Glomerular visceral epithelial cell (primary cell): ENCODE measurements at regions not wholly inside any gene's neighbourhood (a gene's known extent, or its start where the extent isn't known, plus 50 kb on each side); places are given as distances from the start of the nearest gene placed in this dataset.
"Not testable (repeated sequence)": the region's sequence is repeated elsewhere in the genome, so short reads cannot be mapped to it uniquely, and the experiment has no call there.

ENCODE experiments used
- DNase-seq: peaks from one replicate; pipeline ENCODE4 v3.0.0-alpha.2; 2016; ENCODE audit errors: extremely low spot score

DNA sequence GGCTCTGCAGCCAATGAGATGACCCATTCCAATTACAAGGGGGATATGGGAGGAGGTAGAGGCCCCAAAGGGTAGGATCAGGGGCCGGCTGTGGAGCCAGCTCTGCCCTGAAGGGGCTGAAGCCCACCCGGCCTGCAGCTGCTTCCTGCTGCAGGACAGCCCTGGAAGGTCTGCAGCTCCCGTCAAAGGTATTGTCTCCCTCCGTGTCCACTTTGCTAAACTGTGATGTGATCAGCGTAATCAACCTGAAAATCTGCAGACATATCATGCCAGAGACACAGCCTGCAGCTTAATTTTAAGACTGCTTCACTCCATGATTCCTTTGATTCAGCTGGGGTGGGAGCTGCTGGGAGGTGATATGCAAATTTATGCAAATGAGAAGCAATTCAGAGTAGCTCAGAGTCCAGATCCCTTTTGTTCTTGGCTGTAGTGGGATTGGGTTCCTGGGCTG, 90.7 kb downstream of the GADD45G start:
- no peak for DNase-seq

DNA sequence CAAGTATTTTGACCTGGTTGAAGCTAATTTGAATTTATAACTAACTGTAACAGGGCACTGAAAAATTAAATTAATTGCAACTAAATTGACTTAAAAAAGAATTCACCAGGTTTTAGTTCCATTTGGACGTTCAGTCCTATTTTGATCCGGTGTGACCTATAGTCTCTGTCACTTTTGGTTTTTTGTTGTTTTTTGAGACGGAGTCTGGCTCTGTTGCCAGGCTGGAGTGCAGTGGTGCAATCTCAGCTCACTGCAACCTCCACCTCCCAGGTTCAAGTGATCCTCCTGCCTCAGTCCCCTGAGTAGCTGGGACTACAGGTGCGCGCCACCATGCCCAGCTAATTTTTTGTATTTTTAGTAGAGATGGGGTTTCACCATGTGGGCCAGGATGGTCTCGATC, 91.2 kb downstream of the GADD45G start:
- DNase-seq = not testable (repeated sequence)

DNA sequence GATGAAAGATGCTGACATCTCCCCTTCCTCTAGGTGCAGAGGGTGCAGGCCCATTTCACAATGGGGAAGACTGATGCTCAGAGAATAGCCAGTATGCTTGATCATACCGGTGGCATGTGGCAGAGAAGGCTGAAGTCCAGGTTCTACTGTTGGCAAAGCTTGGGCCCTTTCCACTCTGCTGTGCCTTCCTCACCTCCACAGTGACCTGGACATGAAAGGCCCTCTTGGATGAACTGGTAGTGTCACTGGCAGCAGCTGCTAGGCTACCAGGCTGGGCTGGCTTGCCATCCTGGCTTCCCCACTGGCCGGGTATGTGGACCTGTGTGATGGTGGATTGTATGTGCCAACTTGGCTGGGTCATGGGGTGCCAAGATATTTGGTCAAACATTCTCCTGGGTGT, 92.0 kb downstream of the GADD45G start:
- DNase-seq = no peak

DNA sequence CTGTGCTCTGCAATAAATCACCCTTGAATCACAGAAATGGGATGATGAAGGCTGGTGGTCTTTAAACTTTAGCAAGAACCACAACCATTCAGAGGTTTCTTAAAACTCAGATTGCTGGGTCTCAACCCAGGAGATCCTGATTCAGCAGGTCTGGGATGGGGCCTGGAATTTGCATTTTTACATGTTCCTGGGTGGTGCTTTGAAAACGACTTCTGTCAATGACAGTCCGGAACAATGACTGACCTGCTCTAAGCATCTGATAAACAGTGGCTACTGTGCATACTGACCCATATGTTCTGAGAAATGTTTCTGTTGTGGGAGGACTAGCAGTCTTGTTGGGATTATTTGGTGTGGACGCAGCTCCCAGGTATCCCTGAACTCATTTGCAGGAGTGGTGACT, 92.7 kb downstream of the GADD45G start:
- DNase-seq = no peak

DNA sequence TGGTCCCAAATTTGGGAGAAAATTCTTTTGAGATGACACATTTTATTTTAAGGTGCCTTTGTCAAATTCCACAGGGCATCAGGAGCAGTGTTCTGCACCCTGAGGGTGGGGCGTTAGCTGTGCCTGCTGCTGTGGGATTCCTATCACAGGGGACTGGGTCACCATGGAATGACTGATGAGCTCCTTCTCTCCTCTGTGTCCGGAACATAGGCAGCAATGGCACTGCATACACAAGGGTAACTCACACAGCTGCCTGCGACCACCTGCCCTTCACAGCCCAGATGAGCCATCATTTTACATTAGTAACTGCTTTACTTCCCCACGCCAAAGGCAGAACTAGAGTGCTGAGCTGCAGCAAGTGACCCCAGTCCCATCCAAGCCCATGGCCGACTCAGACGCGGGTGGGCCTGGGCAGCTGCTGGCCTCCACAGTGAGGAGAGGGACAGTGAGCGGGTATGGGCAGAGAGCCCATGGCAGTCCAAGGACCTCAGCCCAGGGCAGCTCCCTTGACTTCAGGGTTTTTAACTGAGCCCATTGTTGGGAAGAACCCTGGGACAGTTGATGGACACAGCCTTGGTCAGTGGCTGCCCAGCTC, 93.7 kb downstream of the GADD45G start:
- DNase-seq = no peak

DNA sequence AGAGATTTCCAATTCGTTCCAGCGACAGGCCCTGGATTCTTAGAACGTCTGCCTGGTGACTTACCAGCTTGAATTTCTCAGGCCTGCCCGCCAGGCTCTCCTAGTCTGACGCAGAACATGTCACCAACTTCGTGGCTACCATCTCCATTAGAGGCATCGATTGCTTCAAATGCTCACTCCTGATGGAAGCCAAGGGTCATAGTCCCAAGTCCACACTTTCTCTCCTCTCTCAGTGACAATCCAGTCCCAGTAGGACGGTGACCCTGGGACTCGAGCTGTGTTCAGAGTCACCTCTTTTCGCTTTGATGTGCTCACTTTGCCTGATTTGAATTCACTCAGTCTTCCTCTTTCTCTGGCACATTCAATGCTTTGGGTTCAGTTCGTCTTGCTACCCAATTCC, 94.8 kb downstream of the GADD45G start:
- DNase-seq = no peak

DNA sequence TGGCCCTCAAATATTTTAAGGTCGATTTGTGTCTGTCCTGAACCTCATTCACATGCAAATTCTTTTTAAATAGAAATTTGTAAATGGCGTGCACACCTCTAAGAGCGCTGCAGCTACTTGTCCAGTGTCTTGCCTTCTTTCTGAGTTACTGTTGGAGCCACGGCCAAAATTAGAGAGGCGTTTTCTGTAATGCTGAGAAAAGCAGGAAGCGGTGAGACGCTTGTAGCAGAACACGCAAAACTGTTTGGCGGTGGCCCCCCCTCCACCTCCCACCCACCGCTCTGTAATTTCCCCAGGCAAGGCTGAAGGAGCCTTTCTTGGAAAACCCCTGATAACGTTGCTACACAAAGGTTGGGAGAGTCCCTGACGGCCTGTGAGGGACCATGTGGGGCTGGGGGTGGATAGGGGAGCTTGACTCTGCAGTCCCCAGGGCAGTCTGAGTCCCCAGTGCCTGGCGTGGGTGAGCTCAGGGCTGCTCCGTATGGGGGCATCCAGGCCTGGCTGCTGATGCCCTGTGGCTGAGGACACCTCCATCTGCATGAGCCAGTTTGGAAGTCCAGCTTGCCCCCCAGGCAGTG, 96.5 kb downstream of the GADD45G start:
- DNase-seq = no peak

DNA sequence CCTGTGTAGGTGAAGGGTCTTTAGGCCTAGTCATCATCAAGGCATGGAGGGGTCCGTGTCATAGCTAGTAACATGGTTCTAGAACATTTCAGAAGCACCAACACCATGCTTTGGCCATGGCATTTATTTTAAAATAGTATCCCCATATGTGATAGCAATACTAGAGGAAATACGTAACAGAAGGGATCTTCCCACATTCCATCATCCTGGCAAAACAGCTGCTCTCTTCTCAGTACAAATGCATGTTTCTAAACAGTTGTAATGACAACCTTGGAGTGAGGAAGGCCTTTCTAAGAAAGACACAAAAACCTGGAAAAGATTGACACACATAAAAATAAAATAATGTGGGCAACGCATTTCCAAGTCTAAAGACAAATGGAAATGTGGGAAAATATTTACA, 97.6 kb downstream of the GADD45G start:
- no peak for DNase-seq

DNA sequence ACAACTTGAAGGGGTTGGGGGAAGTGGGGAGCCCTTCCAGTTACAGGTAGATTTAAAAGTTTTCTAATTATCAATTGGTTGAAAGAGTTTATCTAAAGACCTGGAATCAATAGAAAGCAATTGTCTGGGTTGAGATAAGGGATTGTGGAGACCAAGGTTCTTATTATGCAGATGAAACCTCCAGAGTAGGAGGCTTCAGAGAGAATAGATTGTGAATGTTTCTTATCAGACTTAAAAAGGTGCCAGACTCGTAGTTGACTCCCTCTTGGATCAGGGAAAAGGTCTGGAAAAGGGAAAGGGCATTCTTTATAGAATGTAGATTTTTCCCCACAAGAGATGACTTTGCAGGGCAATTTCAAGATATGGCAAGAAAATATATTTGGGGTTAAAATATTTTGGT, 100.8 kb downstream of the GADD45G start:
- DNase-seq = no peak

DNA sequence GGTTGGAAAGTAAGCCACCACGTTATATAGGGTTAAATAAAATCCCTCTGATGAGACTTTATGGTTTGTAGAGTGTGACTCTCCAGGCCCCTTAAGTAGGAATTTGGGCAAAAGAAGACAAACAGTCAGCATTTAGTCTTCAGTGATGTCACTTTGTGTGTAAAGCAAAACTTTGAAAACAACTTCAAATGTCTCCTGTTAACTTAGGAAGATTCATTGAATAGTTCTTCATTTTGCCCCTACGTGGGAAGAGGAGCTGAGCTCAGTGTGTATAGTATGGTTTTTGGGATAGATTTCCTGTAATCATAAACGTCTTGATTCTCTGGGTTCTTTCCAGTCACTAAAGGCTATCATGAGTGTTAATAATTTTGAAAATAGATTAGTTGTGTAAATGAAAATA, 101.3 kb downstream of the GADD45G start:
- no peak for DNase-seq

DNA sequence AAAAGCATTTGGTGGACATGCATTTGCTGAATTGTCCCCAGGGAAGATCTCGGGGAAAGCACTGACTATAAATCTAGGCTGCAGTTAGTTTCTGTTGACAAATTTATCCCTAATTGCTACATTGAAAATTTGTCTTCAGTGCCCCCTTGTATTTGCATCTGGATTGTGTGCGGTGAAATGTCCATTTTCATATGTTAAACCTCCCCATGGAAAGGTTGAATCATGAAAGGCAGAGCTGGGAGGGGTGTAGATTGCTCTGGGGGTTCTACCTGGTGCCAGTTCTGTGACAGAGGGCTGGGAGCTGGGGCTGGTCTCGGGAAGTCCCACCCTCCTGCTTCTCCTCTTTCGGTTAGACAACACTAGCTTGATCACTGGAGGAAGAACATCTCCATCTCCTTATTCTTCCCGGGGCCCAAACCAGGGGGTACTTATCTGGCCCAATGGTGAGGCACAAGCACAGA, 101.9 kb downstream of the GADD45G start:
- no peak for DNase-seq

DNA sequence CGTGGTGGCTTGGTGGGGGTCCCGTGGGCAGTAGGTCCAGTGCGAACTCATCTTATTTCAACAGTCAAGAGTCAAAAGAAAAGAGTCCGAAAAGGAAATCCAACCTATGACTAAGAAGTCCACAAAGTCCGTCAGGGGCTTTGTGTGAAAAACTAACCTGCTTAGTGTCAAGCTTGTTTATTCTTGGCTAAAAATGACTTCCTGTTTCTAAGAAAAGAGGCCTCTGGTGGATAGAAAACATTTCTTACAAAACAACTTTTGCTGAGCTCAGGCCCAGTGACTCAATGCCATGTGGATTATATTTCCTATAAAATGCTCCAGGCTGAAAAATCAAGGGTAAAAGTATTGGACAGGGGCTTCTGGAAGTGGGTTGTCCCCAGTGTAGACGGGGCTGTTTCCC, 105.9 kb downstream of the GADD45G start:
- DNase-seq = no peak

DNA sequence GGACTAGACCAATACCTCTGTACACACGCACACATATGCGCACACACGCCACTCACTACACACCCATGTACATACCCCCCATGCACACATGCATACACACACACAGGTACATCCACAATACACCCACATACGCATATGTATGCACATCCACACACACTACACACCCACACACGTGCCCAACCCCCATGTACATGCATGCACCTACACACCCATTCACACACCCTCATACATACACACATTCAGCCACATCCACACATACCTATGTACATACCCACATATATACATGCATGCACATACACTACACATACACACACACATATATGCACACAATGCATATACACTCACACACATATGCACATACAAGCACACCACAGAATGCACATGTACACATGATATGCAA, 107.1 kb downstream of the GADD45G start:
- no peak for DNase-seq

DNA sequence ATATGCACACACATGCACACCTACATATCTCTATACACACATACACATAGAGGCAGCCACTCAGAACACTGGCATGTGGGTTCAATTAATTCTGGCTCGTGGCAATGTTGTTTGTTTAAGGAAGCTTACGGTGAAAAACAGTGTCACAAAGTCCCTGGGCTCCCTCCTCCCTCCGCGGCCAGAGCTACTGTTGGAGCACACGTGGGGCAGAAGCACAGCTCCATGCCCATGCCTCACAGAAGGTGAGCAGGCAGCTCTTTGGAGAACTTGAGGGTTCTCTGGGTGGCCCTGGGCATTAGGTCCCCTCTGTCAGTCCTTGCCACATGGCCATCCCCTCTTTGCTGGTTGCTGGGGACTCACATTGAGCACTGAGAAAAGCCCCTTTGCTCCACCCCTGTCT, 107.5 kb downstream of the GADD45G start:
- DNase-seq = no peak

DNA sequence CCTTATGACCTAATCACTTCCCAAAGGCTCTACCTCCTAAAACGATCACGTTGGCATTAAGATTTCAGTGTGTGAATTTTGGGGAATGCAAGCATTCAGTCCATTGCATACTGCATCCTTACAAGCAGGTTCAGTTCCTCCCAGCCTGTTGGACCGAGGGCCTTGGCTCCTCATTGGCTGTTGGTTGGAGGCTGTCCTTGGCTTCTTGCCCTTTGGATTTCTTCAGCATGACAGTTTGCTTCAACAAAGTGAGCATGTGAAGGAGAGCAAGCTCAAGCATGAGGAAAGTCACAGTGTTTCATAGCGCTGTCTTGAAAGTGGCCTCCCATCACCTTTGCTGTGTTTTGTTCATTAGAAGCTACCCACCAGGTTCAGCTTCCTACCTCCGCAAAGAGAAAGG, 109.5 kb downstream of the GADD45G start:
- no peak for DNase-seq

DNA sequence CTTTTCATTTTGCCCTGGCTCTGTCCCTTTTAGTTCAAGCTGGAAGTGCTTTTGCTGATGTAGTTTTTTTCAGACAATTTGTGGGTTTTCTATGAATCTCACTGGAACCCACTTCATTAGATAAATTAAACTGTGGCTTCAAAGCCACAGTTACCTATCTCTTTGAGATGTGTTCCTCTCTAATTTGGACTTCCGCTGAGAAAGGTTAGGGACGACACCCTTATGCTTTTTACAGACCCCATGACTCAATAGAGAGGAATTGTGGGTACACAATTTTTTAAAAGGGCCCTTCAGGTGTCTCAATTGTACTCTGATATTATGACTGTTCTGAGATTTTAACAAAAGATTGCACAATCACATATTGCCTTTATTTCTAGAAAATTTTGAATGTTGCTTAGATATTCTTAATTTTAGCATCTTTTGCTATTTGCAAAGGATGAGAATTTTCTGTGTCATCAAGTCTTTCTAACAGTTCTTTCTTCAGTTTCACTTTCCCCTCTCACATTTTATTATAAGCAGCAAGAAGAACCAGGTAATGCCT, 110.6 kb downstream of the GADD45G start:
- no peak for DNase-seq

DNA sequence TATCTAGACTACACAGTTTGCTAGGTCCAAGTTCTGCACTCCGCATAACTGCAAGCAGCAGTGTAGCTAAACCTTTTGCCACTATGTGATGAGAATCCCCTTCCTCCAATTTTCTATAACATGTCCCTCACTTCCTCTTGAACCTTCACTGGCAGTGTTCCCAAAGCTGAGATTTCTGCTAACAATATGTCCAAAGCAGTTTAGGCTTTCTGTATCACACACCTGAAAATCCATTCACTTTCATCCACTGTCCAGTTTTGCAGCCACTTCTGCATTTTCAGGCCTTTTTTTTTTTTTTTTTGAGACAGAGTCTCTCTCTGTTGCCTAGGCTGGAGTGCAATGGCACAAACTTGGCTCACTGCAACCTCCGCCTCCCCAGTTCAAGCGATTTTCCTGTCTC, 111.1 kb downstream of the GADD45G start:
- no peak for DNase-seq

DNA sequence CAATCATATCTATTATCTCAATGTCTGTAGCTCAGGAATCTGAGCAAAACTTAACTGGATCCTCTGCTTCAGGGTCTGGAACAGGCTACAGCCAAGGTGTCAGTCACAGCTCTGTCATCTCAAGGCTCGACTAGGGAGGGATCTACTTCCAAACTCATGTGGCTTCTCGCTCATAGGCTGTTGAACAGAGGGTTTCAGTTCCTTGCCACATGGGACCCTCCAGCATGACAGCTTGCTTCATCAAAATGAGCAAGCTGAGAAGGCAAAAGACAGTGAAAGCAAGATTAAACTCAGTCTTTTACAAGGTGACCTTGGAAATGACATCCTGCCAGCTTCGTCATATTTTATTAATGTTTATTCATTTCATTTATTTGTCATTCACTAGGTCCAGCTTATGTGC, 111.7 kb downstream of the GADD45G start:
- DNase-seq = no peak

DNA sequence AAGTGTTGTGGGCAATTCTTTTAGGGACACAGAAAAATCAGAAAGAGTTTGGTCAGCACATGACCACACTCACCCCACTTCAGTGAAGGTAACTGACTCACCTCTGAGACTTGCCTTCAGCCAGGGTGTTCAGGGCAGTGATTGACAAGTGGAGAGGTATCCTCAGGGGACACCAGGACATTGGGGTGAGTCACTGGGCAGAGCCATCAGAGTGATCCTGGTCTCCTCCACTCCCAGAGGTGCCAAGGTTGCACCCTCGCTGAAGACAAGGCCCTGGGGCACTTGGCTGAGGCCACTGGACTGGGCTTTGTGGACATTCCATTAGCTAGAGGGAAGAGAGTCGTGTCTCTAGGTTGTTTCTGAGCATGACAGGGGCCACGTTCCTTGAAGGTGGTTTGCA, 113.4 kb downstream of the GADD45G start:
- DNase-seq = no peak

DNA sequence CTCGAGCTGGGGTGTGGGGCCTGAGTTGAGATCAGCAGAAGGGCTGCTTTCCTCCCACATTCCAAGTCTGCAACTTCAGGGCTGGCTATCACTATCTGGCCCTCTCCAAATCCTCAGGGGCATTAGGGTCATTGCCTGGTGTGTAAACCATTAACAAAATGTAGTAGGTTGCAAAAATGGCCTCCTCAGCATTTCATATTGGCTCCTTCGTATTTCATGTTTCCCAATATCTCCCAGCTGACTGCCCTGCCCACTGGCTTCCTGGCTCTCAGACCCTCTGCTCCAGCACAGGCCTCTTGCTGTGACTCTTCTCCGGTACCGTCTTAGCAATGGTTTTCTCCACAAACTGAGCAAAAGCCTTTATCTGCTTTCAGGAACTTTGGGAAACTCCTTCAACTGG, 113.8 kb downstream of the GADD45G start:
- no peak for DNase-seq

DNA sequence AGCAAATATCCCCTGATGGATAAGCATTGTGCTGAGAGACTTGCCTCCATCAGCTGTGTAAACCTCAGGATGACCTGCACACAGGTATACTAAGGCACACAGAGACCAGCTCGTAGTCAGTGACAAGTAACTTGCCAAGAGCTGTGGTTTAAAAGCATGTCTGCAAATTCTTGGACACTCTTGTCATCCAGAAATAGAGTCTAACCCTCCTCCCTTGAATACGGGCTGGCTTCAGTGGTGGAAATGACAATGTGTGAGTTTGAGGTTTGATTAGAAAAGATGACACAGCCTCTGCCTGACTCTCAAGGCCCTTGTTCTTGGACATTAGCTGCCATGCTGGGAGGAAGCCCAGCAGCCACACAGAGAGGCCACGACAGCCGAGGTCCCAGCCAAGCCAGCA, 114.4 kb downstream of the GADD45G start:
- no peak for DNase-seq

DNA sequence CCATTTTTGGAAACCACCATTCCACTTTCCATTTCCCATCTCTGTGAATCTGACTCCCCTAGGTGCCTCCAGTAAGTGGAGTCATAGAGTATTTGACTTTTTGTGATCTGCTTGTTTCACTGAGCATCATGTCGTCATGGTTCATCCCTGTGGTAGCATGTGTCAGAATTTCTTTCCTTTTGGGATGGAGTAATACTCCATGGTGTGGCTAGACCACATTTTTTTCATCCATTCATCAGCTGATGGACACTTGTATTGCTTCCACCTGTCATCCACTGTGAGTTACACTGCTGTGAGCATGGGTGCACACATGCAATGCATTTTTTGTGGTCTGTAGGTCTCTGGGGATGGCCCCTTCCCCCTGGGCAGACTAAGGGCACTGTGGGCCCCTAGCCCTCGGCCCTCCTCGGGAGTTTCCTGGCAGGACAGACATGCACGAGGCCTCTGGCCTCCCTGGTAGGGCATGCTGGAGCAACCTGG, 115.9 kb downstream of the GADD45G start:
- no peak for DNase-seq

DNA sequence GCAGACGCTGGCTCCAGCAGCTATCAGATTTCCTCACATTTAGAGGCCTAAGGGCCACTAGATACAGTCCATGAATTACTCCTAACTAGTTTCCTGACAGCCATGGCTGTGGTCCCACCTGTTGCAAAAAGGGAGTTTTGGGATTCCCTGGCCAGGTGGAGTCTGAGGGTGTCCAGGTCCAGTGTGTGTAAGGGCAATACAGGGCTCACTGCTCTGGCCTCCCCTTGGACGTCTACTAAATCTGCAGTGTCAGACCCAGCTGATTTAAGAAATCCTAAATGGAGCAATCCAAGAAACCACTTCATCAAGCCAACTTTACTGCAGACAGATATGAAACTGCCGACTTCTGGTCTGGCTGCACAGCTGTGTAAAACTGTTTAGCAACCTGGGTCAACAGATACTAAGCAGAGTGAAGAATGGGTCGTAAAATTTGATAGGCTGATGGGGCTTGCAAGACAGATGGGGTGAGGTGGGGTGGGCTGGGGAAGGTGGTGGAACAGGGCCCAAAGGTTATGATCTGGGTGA, 116.4 kb downstream of the GADD45G start:
- DNase-seq = no peak
